Spleen (tissue), 7 donors: ENCODE measurements at regions not wholly inside any gene's neighbourhood (a gene's known extent, or its start where the extent isn't known, plus 50 kb on each side); places are given as distances from the start of the nearest gene placed in this dataset.

Source experiments
- CTCF ChIP-seq, 11 experiments: fragments of 200-600 bp in 7 of 11; fragments of 450-650 bp in 4 of 11; sonication (generic) in 4 of 11; IDR thresholded peaks in 8 of 11; conservative IDR thresholded peaks in 3 of 11; 1 replicate in 7 of 11; 2 replicates in 4 of 11; pipeline versions ENCODE4 v1.4.0 to v1.8.0; 2016 to 2021; ENCODE audit warnings: antibody characterized with exemption in 11 of 11, inconsistent platforms in 4 of 11, mild to moderate bottlenecking in 1 of 11
- POLR2A ChIP-seq, 3 donors: fragments of 450-650 bp; IDR thresholded peaks; one replicate each; pipeline ENCODE4 v1.5.1; 2017; ENCODE audit warnings: antibody characterized with exemption in 3 of 3, mild to moderate bottlenecking in 1 of 3
- POLR2AphosphoS5 ChIP-seq, 3 donors: sonication (generic); formaldehyde crosslinking; IDR thresholded peaks; one replicate each; pipeline ENCODE4 v1.5.1; 2017; ENCODE audit warnings: antibody characterized with exemption in 3 of 3
- donor health status: DM: no; HTN: no; CAD: no; lungs with moderate emphysema.
- donor health status: DM: no; HTN: no; CAD: no.
- donor health status: DM: no; HTN: no; CAD: no.

DNA sequence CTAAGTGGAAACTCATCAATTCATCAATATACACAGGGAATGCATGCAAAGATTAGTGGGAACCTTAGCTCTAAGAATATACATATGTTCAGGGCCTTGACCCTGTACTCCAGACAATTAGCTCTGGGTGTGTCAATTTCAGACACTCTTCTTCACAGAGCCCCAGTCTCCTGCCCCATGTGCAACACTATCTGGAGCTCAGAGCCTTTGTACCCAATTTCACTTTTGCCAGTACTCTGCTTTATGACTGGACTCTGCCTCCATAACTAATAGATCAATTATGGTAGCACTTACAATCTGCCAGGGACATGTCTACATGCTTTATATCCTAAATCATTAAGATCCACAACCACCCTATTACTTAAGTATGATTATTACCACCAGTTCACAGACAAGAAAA, 152.5 kb upstream of the PLEKHG7 start:
- TF ChIP-seq POLR2A (IDR thresholded peaks at IDR 0.05) (no peak), CTCF (IDR thresholded peaks at IDR 0.05 in 8 of 11, conservative IDR thresholded peaks at IDR 0.05 in 3 of 11) (no peak), POLR2AphosphoS5 (IDR thresholded peaks at IDR 0.05) (no peak)
